PC-9 (cell line): ENCODE measurements at regions not wholly inside any gene's neighbourhood (a gene's known extent, or its start where the extent isn't known, plus 50 kb on each side); places are given as distances from the start of the nearest gene placed in this dataset.

Source experiments
- EZH2 ChIP-seq: fragments of 200-600 bp; sonication (generic); IDR thresholded peaks from 2 replicates; pipeline ENCODE4 v1.8.0; 2017; ENCODE audit warnings: antibody characterized with exemption, low read depth
- TF ChIP-seq, protein P1 (sequence below): fragments of 200-600 bp; sonication (generic); conservative IDR thresholded peaks from 2 replicates; pipeline ENCODE4 v1.6.1; 2017; ENCODE audit warnings: mixed run types, antibody characterized with exemption, mild to moderate bottlenecking, moderate library complexity

GRCh38 chr18:30682672-30683071, 359.9 kb downstream of the DSC3 start:
- TF ChIP-seq, protein P1, sequence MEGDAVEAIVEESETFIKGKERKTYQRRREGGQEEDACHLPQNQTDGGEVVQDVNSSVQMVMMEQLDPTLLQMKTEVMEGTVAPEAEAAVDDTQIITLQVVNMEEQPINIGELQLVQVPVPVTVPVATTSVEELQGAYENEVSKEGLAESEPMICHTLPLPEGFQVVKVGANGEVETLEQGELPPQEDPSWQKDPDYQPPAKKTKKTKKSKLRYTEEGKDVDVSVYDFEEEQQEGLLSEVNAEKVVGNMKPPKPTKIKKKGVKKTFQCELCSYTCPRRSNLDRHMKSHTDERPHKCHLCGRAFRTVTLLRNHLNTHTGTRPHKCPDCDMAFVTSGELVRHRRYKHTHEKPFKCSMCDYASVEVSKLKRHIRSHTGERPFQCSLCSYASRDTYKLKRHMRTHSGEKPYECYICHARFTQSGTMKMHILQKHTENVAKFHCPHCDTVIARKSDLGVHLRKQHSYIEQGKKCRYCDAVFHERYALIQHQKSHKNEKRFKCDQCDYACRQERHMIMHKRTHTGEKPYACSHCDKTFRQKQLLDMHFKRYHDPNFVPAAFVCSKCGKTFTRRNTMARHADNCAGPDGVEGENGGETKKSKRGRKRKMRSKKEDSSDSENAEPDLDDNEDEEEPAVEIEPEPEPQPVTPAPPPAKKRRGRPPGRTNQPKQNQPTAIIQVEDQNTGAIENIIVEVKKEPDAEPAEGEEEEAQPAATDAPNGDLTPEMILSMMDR = no peak
- TF ChIP-seq EZH2 = no peak
